Sigmoid colon (tissue), 6 donors: ENCODE measurements at regions not wholly inside any gene's neighbourhood (a gene's known extent, or its start where the extent isn't known, plus 50 kb on each side); places are given as distances from the start of the nearest gene placed in this dataset.
A peak's percentile ranks its signal among the peaks of the same experiment; 100 is the strongest.

Experiments used
- DNase-seq: peaks from one replicate; pipeline ENCODE4 v3.0.0-alpha.2; 2019
- H3K27ac ChIP-seq, 4 donors: fragments of 200-600 bp; sonication (generic); one replicate each; pipeline ENCODE4 v1.5.1; 2016 to 2019; ENCODE audit warnings: mild to moderate bottlenecking in 1 of 4
- H3K27me3 ChIP-seq, 3 donors: fragments of 200-600 bp; sonication (generic); one replicate each; pipeline ENCODE4 v1.5.1; 2019; ENCODE audit warnings: mild to moderate bottlenecking in 1 of 3
- H3K36me3 ChIP-seq, 4 donors: fragments of 200-600 bp; sonication (generic); one replicate each; pipeline ENCODE4 v1.5.1; 2016 to 2019
- H3K4me1 ChIP-seq, 4 donors: fragments of 200-600 bp; sonication (generic); one replicate each; pipeline ENCODE4 v1.5.1; 2017 to 2019
- H3K4me3 ChIP-seq, 4 donors: fragments of 200-600 bp; sonication (generic); one replicate each; pipeline ENCODE4 v1.5.1; 2017 to 2019; ENCODE audit warnings: mild to moderate bottlenecking in 2 of 4, moderate library complexity in 1 of 4
- H3K9me3 ChIP-seq, 4 donors: fragments of 200-600 bp in 3 of 4; sonication (generic) in 3 of 4; one replicate each; pipeline versions ENCODE4 v1.5.1 to v1.6.1; 2013 to 2019
- CTCF ChIP-seq, 4 experiments: fragments of 450-650 bp in 3 of 4; fragments of 200-600 bp in 1 of 4; IDR thresholded peaks; one replicate each; pipeline ENCODE4 v1.5.1; 2016 to 2019; ENCODE audit warnings: antibody characterized with exemption in 4 of 4, mild to moderate bottlenecking in 3 of 4, moderate library complexity in 2 of 4
- EP300 ChIP-seq, 4 donors: sonication (generic); formaldehyde crosslinking; IDR thresholded peaks; one replicate each; pipeline ENCODE4 v1.6.1; 2017; ENCODE audit warnings: antibody characterized with exemption in 4 of 4
- POLR2A ChIP-seq, 2 donors: fragments of 450-650 bp; IDR thresholded peaks; one replicate each; pipeline ENCODE4 v1.6.1; 2016; ENCODE audit warnings: antibody characterized with exemption in 2 of 2, mild to moderate bottlenecking in 2 of 2, moderate library complexity in 2 of 2
- POLR2AphosphoS5 ChIP-seq, 4 donors: sonication (generic); formaldehyde crosslinking; IDR thresholded peaks; one replicate each; pipeline ENCODE4 v1.6.1; 2017; ENCODE audit warnings: antibody characterized with exemption in 4 of 4
- WGBS, 2 donors: extraction: QIAGEN DNeasy Blood & Tissue Kit; methylation state at CpG; one replicate each; pipeline ENCODE4 v1.1.7; 2013; 5-methylcytosine and 5-hydroxymethylcytosine counted together
- intact Hi-C: fragments of 100-400 bp; cut with DNase I; formaldehyde crosslinking; loops from one replicate; pipeline ENCODE4 v1.15.1; 2023
- donor health status: healthy with polysubstance abuse.
- donor health status: healthy.

GRCh38 chr22:27573280-27574001 lies 228.1 kb downstream of the MN1 start:
- Histone ChIP-seq H3K36me3 (no peaks in the 10 kb centered on the region), H3K9me3 (peaks cover 0 to 7% (median 5%) of the 10 kb centered on the region in 4 donors), H3K4me1 (peaks cover 0 to 3% (median 0%) of the 10 kb centered on the region in 4 donors), H3K27ac (no peak overlapping the region), H3K4me3 (no peak overlapping the region), H3K27me3 (peaks cover 0 to 35% (median 0%) of the 10 kb centered on the region in 3 donors)
- DNase-seq, result no peak
- TF ChIP-seq CTCF (IDR thresholded peaks at IDR 0.05) (no peak), POLR2A (IDR thresholded peaks at IDR 0.05) (no peak), POLR2AphosphoS5 (IDR thresholded peaks at IDR 0.05) (no peak), EP300 (IDR thresholded peaks at IDR 0.05) (no peak)
- intact Hi-C loops, result no loop called here
- 22 to 24% methylated on average over 22 of the region's 22 CpGs for WGBS, 2 donors

GRCh38 chr22:27574002-27574366 lies 227.6 kb downstream of the MN1 start:
- Histone ChIP-seq H3K27me3 (peaks cover 0 to 35% (median 0%) of the 10 kb centered on the region in 3 donors), H3K4me1 (peaks cover 0 to 3% (median 0%) of the 10 kb centered on the region in 4 donors), H3K27ac (no peak overlapping the region), H3K4me3 (no peak overlapping the region), H3K9me3 (peaks cover 0 to 7% (median 5%) of the 10 kb centered on the region in 4 donors), H3K36me3 (no peaks in the 10 kb centered on the region)
- TF ChIP-seq POLR2A (IDR thresholded peaks at IDR 0.05), result no peak
- TF ChIP-seq POLR2AphosphoS5 (IDR thresholded peaks at IDR 0.05), result no peak
- no peak for TF ChIP-seq CTCF (IDR thresholded peaks at IDR 0.05)
- TF ChIP-seq EP300 (IDR thresholded peaks at IDR 0.05), result no peak
- 81 to 85% methylated on average over 7 of the region's 7 CpGs for whole genome bisulfite sequencing, 2 donors
- intact Hi-C loops, result no loop called here
- no peak for DNase-seq

GRCh38 chr22:27574651-27575050 lies 226.9 kb downstream of the MN1 start:
- 89 to 90% methylated on average over 9 of the region's 9 CpGs for WGBS, 2 donors

GRCh38 chr22:27575348-27575747 lies 226.2 kb downstream of the MN1 start:
- Histone ChIP-seq H3K27ac (peak overlapping the region in 1 of 4 donors; percentile 24), H3K36me3 (no peaks in the 10 kb centered on the region), H3K9me3 (peaks cover 0 to 7% (median 5%) of the 10 kb centered on the region in 4 donors), H3K27me3 (peaks cover 0 to 35% (median 0%) of the 10 kb centered on the region in 3 donors), H3K4me1 (peaks cover 0 to 3% (median 0%) of the 10 kb centered on the region in 4 donors), H3K4me3 (no peak overlapping the region)
- intact Hi-C loops, result no loop called here
- no peak for TF ChIP-seq EP300 (IDR thresholded peaks at IDR 0.05)
- DNase-seq, result no peak
- 86 to 88% methylated on average over 8 of the region's 8 CpGs for WGBS, 2 donors

More at GRCh38 chr22:27574651-27575050, 226.9 kb downstream of the MN1 start:
- TF ChIP-seq POLR2A (IDR thresholded peaks at IDR 0.05), result no peak
- no peak for TF ChIP-seq POLR2AphosphoS5 (IDR thresholded peaks at IDR 0.05)
- TF ChIP-seq EP300 (IDR thresholded peaks at IDR 0.05), result no peak
- no peak for TF ChIP-seq CTCF (IDR thresholded peaks at IDR 0.05)
- Histone ChIP-seq H3K27me3 (peaks cover 0 to 35% (median 0%) of the 10 kb centered on the region in 3 donors), H3K9me3 (peaks cover 0 to 7% (median 5%) of the 10 kb centered on the region in 4 donors), H3K4me3 (no peak overlapping the region), H3K27ac (no peak overlapping the region), H3K4me1 (peaks cover 0 to 3% (median 0%) of the 10 kb centered on the region in 4 donors), H3K36me3 (no peaks in the 10 kb centered on the region)
- DNase-seq, result no peak
- intact Hi-C loops, result no loop called here

GRCh38 chr22:27576413-27576812 lies 225.1 kb downstream of the MN1 start:
- peak overlapping the region in 2 of 4 donors; percentile 24 to 62 for H3K27ac ChIP-seq
- intact Hi-C loops, result no loop called here
- peaks cover 0 to 25% (median 0%) of the 10 kb centered on the region in 3 donors for H3K27me3 ChIP-seq
- H3K9me3 ChIP-seq, result peaks cover 0 to 7% (median 5%) of the 10 kb centered on the region in 4 donors
- DNase-seq, result no peak
- TF ChIP-seq POLR2A (IDR thresholded peaks at IDR 0.05) (no peak), POLR2AphosphoS5 (IDR thresholded peaks at IDR 0.05) (no peak), EP300 (IDR thresholded peaks at IDR 0.05) (no peak), CTCF (IDR thresholded peaks at IDR 0.05) (no peak)
- H3K4me1 ChIP-seq, result peaks cover 0 to 6% (median 1%) of the 10 kb centered on the region in 4 donors
- no peak overlapping the region for H3K4me3 ChIP-seq
- WGBS, 2 donors, result 70 to 77% methylated on average over 9 of the region's 9 CpGs
- no peaks in the 10 kb centered on the region for H3K36me3 ChIP-seq
